ENCODE measurements at regions not wholly inside any gene's neighbourhood (a gene's known extent, or its start where the extent isn't known, plus 50 kb on each side); places are given as distances from the start of the nearest gene placed in this dataset.

- Histone ChIP-seq H2BK12ac (ENCODE audit: low read depth, low read length) (no peak overlapping the region), H3K23ac (ENCODE audit: insufficient read length) (no peak overlapping the region), H4K8ac (ENCODE audit: extremely low read depth, insufficient read depth, low read length) (no peak overlapping the region), H3K56ac (replicated peaks; ENCODE audit: insufficient read length, low read depth, low read length) (no peak overlapping the region), H3K9me3 (ENCODE audit: insufficient read depth in 2 of 2, low read depth in 1 of 2, low read length in 1 of 2) (no peaks in the 10 kb centered on the region), H3K79me2 (ENCODE audit: control insufficient read depth in 1 of 2, insufficient read depth in 2 of 2, low read length in 2 of 2) (no peaks in the 10 kb centered on the region), H3K27ac (ENCODE audit: low read depth, low read length) (no peak overlapping the region), H3K79me1 (ENCODE audit: low read depth, low read length) (no peaks in the 10 kb centered on the region), H3K4ac (replicated peaks; ENCODE audit: insufficient read length, low read depth, low read length) (no peak overlapping the region), H3K4me3 (ENCODE audit: extremely low read depth in 1 of 4, insufficient read depth in 2 of 4, low read depth in 3 of 4, low read length in 4 of 4) (no peak overlapping the region; a peak in 1 of 8 replicates), H4K5ac (ENCODE audit: insufficient read length, low read depth, low read length) (no peak overlapping the region), H3K27me3 (replicated peaks in 1 of 4; ENCODE audit: control insufficient read depth in 3 of 4, extremely low read depth in 1 of 4, insufficient read depth in 3 of 4, low read length in 3 of 4) (no peaks in the 10 kb centered on the region), H2BK15ac (ENCODE audit: low read length) (no peak overlapping the region), H2BK5ac (ENCODE audit: low read depth, low read length) (no peak overlapping the region), H4K20me1 (replicated peaks in 1 of 2; ENCODE audit: control insufficient read depth in 1 of 2, insufficient read depth in 2 of 2, low read length in 2 of 2) (no peaks in the 10 kb centered on the region), H3K9ac (replicated peaks in 1 of 4; ENCODE audit: extremely low read depth in 1 of 4, low read depth in 3 of 4, low read length in 3 of 4) (no peak overlapping the region), H3K18ac (ENCODE audit: extremely low read depth, low read length) (no peak overlapping the region), H3K4me2 (ENCODE audit: insufficient read depth in 1 of 2, low read depth in 2 of 2, low read length in 2 of 2) (peak overlapping the region; percentile 39 to 57; a peak in 3 of 4 replicates), H2AFZ (ENCODE audit: low read length) (no peak overlapping the region), H3K14ac (ENCODE audit: insufficient read length) (no peak overlapping the region), H3K4me1 (replicated peaks in 1 of 4; ENCODE audit: control insufficient read depth in 3 of 4, insufficient read depth in 4 of 4, low read length in 3 of 4) (peaks cover 6 to 16% (median 10%) of the 10 kb centered on the region in 4 experiments; a peak in 5 of 7 replicates), H2BK120ac (replicated peaks; ENCODE audit: low read depth, low read length) (no peak overlapping the region), H3K23me2 (ENCODE audit: low read depth, low read length) (no peaks in the 10 kb centered on the region), H3K36me3 (ENCODE audit: control insufficient read depth in 2 of 4, insufficient read depth in 4 of 4, low read length in 3 of 4) (no peaks in the 10 kb centered on the region), H4K91ac (replicated peaks; ENCODE audit: insufficient read length, low read length) (no peak overlapping the region), H2AK5ac (ENCODE audit: low read depth, low read length) (no peak overlapping the region), H2BK20ac (ENCODE audit: low read length) (no peak overlapping the region)
- POLR2A ChIA-PET (ENCODE audit: partially characterized antibody) = interaction anchor here (0.9 kb wide), 1 partner anchor 11 kb away, joined by 3 read pairs; no protein-coding TSS in a partner anchor
- TF ChIP-seq KDM4A (IDR thresholded peaks at IDR 0.05; ENCODE audit: low read depth, low read length, severe bottlenecking) = no peak
- TF ChIP-seq, protein P1, sequence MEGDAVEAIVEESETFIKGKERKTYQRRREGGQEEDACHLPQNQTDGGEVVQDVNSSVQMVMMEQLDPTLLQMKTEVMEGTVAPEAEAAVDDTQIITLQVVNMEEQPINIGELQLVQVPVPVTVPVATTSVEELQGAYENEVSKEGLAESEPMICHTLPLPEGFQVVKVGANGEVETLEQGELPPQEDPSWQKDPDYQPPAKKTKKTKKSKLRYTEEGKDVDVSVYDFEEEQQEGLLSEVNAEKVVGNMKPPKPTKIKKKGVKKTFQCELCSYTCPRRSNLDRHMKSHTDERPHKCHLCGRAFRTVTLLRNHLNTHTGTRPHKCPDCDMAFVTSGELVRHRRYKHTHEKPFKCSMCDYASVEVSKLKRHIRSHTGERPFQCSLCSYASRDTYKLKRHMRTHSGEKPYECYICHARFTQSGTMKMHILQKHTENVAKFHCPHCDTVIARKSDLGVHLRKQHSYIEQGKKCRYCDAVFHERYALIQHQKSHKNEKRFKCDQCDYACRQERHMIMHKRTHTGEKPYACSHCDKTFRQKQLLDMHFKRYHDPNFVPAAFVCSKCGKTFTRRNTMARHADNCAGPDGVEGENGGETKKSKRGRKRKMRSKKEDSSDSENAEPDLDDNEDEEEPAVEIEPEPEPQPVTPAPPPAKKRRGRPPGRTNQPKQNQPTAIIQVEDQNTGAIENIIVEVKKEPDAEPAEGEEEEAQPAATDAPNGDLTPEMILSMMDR (IDR thresholded peaks at IDR 0.05; ENCODE audit: control extremely low read depth in 1 of 3, insufficient read depth in 1 of 3, low read depth in 1 of 3, low read length in 3 of 3) = peak in 2 of 3 experiments; percentile 43 to 55; a peak in 3 of 4 replicates
- peak; percentile 58 to 71 for TF ChIP-seq RAD21 (IDR thresholded peaks at IDR 0.05 in 1 of 2, conservative IDR thresholded peaks at IDR 0.05 in 1 of 2; ENCODE audit: low read depth in 2 of 2, low read length in 2 of 2)
- no peak for TF ChIP-seq ZNF274 (IDR thresholded peaks at IDR 0.05; ENCODE audit: borderline replicate concordance, extremely low read depth, low read length)
- TF ChIP-seq BRCA1 (IDR thresholded peaks at IDR 0.05; ENCODE audit: low read depth, low read length) = no peak
- no peak for TF ChIP-seq EZH2 (IDR thresholded peaks at IDR 0.05; ENCODE audit: low read depth, low read length, severe bottlenecking)
- no peak for DNase-seq (ENCODE audit: low read depth in 1 of 2, low spot score in 2 of 2)
- CTCF ChIA-PET (ENCODE audit: partially characterized antibody) = interaction anchor here (0.6 to 2.1 kb wide), 16 partner anchors 9 to 697 kb away, joined by 3 to 9 read pairs (median 3); no protein-coding TSS in a partner anchor
- FAIRE-seq = peak; percentile 69
- 17% methylated on average over 2 of the region's 2 CpGs; no CpG with 5 or more reads in 1 of the 2 experiments for WGBS, 2 experiments (ENCODE audit: extremely low coverage in 1 of 2, insufficient coverage in 1 of 2, insufficient read length in 1 of 2, insufficient replicate concordance in 2 of 2, low coverage in 1 of 2, low lambda C conversion rate in 2 of 2, missing lambda C conversion rate in 1 of 2)
Measured at GRCh38 chr17:15048381-15048780, 216.7 kb downstream of the PMP22 start.

Data from H1 (cell line).